ENCODE measurements at regions not wholly inside any gene's neighbourhood (a gene's known extent, or its start where the extent isn't known, plus 50 kb on each side); places are given as distances from the start of the nearest gene placed in this dataset.

- H3K36me3 ChIP-seq: no peaks in the 10 kb centered on the region
- no peak for TF ChIP-seq CTCF (IDR thresholded peaks at IDR 0.05; ENCODE audit: low read depth, low read length)
- no peaks in the 10 kb centered on the region for H3K9me3 ChIP-seq
- no peak for DNase-seq
- no peak overlapping the region for H3K4me3 ChIP-seq (ENCODE audit: low read depth, low read length)
- H3K4me1 ChIP-seq: no peaks in the 10 kb centered on the region
- no peaks in the 10 kb centered on the region for H3K27me3 ChIP-seq
Observed at GRCh38 chr13:69077267-69077666, 1030.4 kb upstream of the ATXN8OS start.

- Histone ChIP-seq H3K4me3 (ENCODE audit: low read depth, low read length) (no peak overlapping the region), H3K36me3 (no peaks in the 10 kb centered on the region), H3K27me3 (no peaks in the 10 kb centered on the region), H3K9me3 (no peaks in the 10 kb centered on the region), H3K4me1 (no peaks in the 10 kb centered on the region)
- no peak for DNase-seq
- TF ChIP-seq CTCF (IDR thresholded peaks at IDR 0.05; ENCODE audit: low read depth, low read length): no peak
Observed at GRCh38 chr13:69069554-69070133, 1038.0 kb upstream of the ATXN8OS start.

- TF ChIP-seq CTCF (IDR thresholded peaks at IDR 0.05; ENCODE audit: low read depth, low read length): no peak
- Histone ChIP-seq H3K9me3 (no peaks in the 10 kb centered on the region; the same call in 1 of the 2 replicates), H3K36me3 (no peaks in the 10 kb centered on the region), H3K27me3 (no peaks in the 10 kb centered on the region), H3K4me3 (ENCODE audit: low read depth, low read length) (no peak overlapping the region), H3K4me1 (no peaks in the 10 kb centered on the region)
- DNase-seq: no peak
Observed at GRCh38 chr13:69050696-69051095, 1056.9 kb upstream of the ATXN8OS start.

GRCh38 chr13:69044629-69045028 lies 1063.0 kb upstream of the ATXN8OS start:
- Histone ChIP-seq H3K27me3 (no peaks in the 10 kb centered on the region), H3K36me3 (no peaks in the 10 kb centered on the region), H3K9me3 (no peaks in the 10 kb centered on the region), H3K4me3 (ENCODE audit: low read depth, low read length) (no peak overlapping the region), H3K4me1 (no peaks in the 10 kb centered on the region)
- no peak for TF ChIP-seq CTCF (IDR thresholded peaks at IDR 0.05; ENCODE audit: low read depth, low read length)
- DNase-seq: no peak

- no peak for TF ChIP-seq CTCF (IDR thresholded peaks at IDR 0.05; ENCODE audit: low read depth, low read length)
- no peaks in the 10 kb centered on the region for H3K9me3 ChIP-seq
Observed at GRCh38 chr13:69040898-69041297, 1066.7 kb upstream of the ATXN8OS start.

GRCh38 chr13:69035771-69036170 lies 1071.9 kb upstream of the ATXN8OS start:
- Histone ChIP-seq H3K4me3 (ENCODE audit: low read depth, low read length) (no peak overlapping the region), H3K27me3 (no peaks in the 10 kb centered on the region), H3K9me3 (no peaks in the 10 kb centered on the region), H3K4me1 (peaks cover 4% of the 10 kb centered on the region; the same call in 1 of the 2 replicates), H3K36me3 (no peaks in the 10 kb centered on the region)
- TF ChIP-seq CTCF (IDR thresholded peaks at IDR 0.05; ENCODE audit: low read depth, low read length): no peak
- no peak for DNase-seq

More at GRCh38 chr13:69040898-69041297, 1066.7 kb upstream of the ATXN8OS start:
- H3K27me3 ChIP-seq: no peaks in the 10 kb centered on the region
- no peak overlapping the region for H3K4me3 ChIP-seq (ENCODE audit: low read depth, low read length)
- no peaks in the 10 kb centered on the region for H3K36me3 ChIP-seq
- no peak for DNase-seq
- no peaks in the 10 kb centered on the region for H3K4me1 ChIP-seq
